MM.1S (cell line): ENCODE measurements at regions not wholly inside any gene's neighbourhood (a gene's known extent, or its start where the extent isn't known, plus 50 kb on each side); places are given as distances from the start of the nearest gene placed in this dataset.

ENCODE experiments used
- DNase-seq: peaks from one replicate; pipeline ENCODE4 v3.0.0-alpha.2; 2015
- H2AFZ ChIP-seq: fragments of 300-600 bp; sonication (generic); 2 replicates; pipeline ENCODE4 v1.6.0; 2016; ENCODE audit warnings: antibody characterized with exemption, low read length
- H3F3A ChIP-seq: fragments of 300-600 bp; sonication (generic); 2 replicates; pipeline ENCODE4 v1.6.1; 2016; ENCODE audit warnings: mild to moderate bottlenecking, antibody characterized with exemption, low read length, moderate library complexity, mixed read lengths; ENCODE audit not compliant: insufficient read depth
- H3K27ac ChIP-seq: fragments of 300-600 bp; sonication (generic); 2 replicates; pipeline ENCODE4 v1.5.1; 2016; ENCODE audit warnings: mild to moderate bottlenecking, low read length
- H3K27me3 ChIP-seq: fragments of 300-600 bp; sonication (generic); replicated peaks from 2 replicates; pipeline ENCODE4 v1.6.0; 2016; ENCODE audit warnings: low read length; ENCODE audit not compliant: insufficient read depth
- H3K36me3 ChIP-seq: fragments of 300-600 bp; sonication (generic); replicated peaks from 2 replicates; pipeline ENCODE4 v1.6.1; 2016; ENCODE audit warnings: mild to moderate bottlenecking, low read length, mixed read lengths; ENCODE audit not compliant: insufficient read depth
- H3K4me1 ChIP-seq: fragments of 300-600 bp; sonication (generic); 2 replicates; pipeline ENCODE4 v1.6.1; 2016; ENCODE audit warnings: low read length, mixed read lengths
- H3K4me2 ChIP-seq: fragments of 300-600 bp; sonication (generic); 2 replicates; pipeline ENCODE4 v1.6.0; 2016; ENCODE audit warnings: low read depth, low read length
- H3K4me3 ChIP-seq: fragments of 300-600 bp; sonication (generic); 2 replicates; pipeline ENCODE4 v1.5.1; 2016; ENCODE audit warnings: low read length, mixed read lengths
- H3K79me2 ChIP-seq: fragments of 300-600 bp; sonication (generic); 2 replicates; pipeline ENCODE4 v1.6.1; 2016; ENCODE audit warnings: mixed run types, low read length, mixed read lengths
- H3K9ac ChIP-seq: fragments of 300-600 bp; sonication (generic); 2 replicates; pipeline ENCODE4 v1.6.1; 2016; ENCODE audit warnings: low read length, mixed read lengths
- H3K9me2 ChIP-seq: fragments of 300-600 bp; sonication (generic); replicated peaks from 2 replicates; pipeline ENCODE4 v1.6.1; 2016; ENCODE audit warnings: mild to moderate bottlenecking, low read length, mixed read lengths; ENCODE audit not compliant: insufficient read depth
- H3K9me3 ChIP-seq: fragments of 300-600 bp; sonication (generic); replicated peaks from 2 replicates; pipeline ENCODE4 v1.6.1; 2016; ENCODE audit warnings: mild to moderate bottlenecking, low read length, mixed read lengths; ENCODE audit not compliant: insufficient read depth
- H4K20me1 ChIP-seq: fragments of 300-600 bp; sonication (generic); 2 replicates; pipeline ENCODE4 v1.6.1; 2016; ENCODE audit warnings: mild to moderate bottlenecking, low read length, moderate library complexity, mixed read lengths; ENCODE audit not compliant: insufficient read depth
- CTCF ChIP-seq: fragments of 300-600 bp; sonication (generic); IDR thresholded peaks from 2 replicates; pipeline ENCODE4 v1.5.1; 2016; ENCODE audit warnings: antibody characterized with exemption, low read length, mixed read lengths
- EZH2 ChIP-seq: fragments of 300-600 bp; sonication (generic); optimal IDR thresholded peaks from 2 replicates; pipeline ENCODE3; 2017; ENCODE audit warnings: low read depth, mild to moderate bottlenecking, antibody characterized with exemption, low read length, mixed read lengths
- EZH2phosphoT487 ChIP-seq: fragments of 300-600 bp; sonication (generic); IDR thresholded peaks from 2 replicates; pipeline ENCODE4 v1.6.1; 2018; ENCODE audit warnings: antibody characterized with exemption, low read length

GRCh38 chr6:87901613-87902012 lies 146.0 kb upstream of the SPACA1 start:
- TF ChIP-seq CTCF: no peak
- no peak for TF ChIP-seq EZH2phosphoT487
- TF ChIP-seq EZH2: no peak
- H3K9me3 ChIP-seq: no peaks in the 10 kb centered on the region
- DNase-seq: no peak
- no peaks in the 10 kb centered on the region for H3K79me2 ChIP-seq
- H3K4me1 ChIP-seq: peaks cover 44% of the 10 kb centered on the region
- no peaks in the 10 kb centered on the region for H3K9me2 ChIP-seq
- peaks cover 9% of the 10 kb centered on the region; the same call in 1 of the 2 replicates for H3F3A ChIP-seq
- no peak overlapping the region for H2AFZ ChIP-seq
- H3K27me3 ChIP-seq: no peaks in the 10 kb centered on the region
- H3K9ac ChIP-seq: no peak overlapping the region
- H3K4me3 ChIP-seq: no peak overlapping the region
- no peaks in the 10 kb centered on the region for H3K36me3 ChIP-seq
- H3K4me2 ChIP-seq: no peak overlapping the region
- no peaks in the 10 kb centered on the region for H4K20me1 ChIP-seq
- H3K27ac ChIP-seq: no peak overlapping the region

GRCh38 chr6:87900160-87900698 lies 147.4 kb upstream of the SPACA1 start:
- Histone ChIP-seq H3K4me1 (peaks cover 32% of the 10 kb centered on the region), H2AFZ (no peak overlapping the region), H3K27ac (no peak overlapping the region), H3K36me3 (no peaks in the 10 kb centered on the region), H3K27me3 (no peaks in the 10 kb centered on the region), H3K9me3 (no peaks in the 10 kb centered on the region), H3F3A (peaks cover 4% of the 10 kb centered on the region; the same call in 1 of the 2 replicates), H3K9ac (no peak overlapping the region), H4K20me1 (no peaks in the 10 kb centered on the region), H3K4me2 (no peak overlapping the region), H3K79me2 (no peaks in the 10 kb centered on the region), H3K4me3 (no peak overlapping the region), H3K9me2 (no peaks in the 10 kb centered on the region)
- TF ChIP-seq CTCF (no peak), EZH2phosphoT487 (no peak), EZH2 (no peak)
- no peak for DNase-seq

GRCh38 chr6:87899499-87900147 lies 148.0 kb upstream of the SPACA1 start:
- Histone ChIP-seq H2AFZ (no peak overlapping the region), H3K9ac (no peak overlapping the region), H3K9me3 (no peaks in the 10 kb centered on the region), H3K9me2 (no peaks in the 10 kb centered on the region), H3K27me3 (no peaks in the 10 kb centered on the region), H3K4me1 (peaks cover 26% of the 10 kb centered on the region), H3K79me2 (no peaks in the 10 kb centered on the region), H3K4me3 (no peak overlapping the region), H3K36me3 (no peaks in the 10 kb centered on the region), H3K4me2 (no peak overlapping the region), H4K20me1 (no peaks in the 10 kb centered on the region), H3K27ac (no peak overlapping the region), H3F3A (no peaks in the 10 kb centered on the region)
- TF ChIP-seq EZH2phosphoT487 (no peak), CTCF (no peak)
- no peak for DNase-seq
